Activated naive CD8-positive, alpha-beta T cell treated with anti-CD3 and anti-CD28 coated beads for 36 hours (primary cell): ENCODE measurements at regions not wholly inside any gene's neighbourhood (a gene's known extent, or its start where the extent isn't known, plus 50 kb on each side); places are given as distances from the start of the nearest gene placed in this dataset.

Experiments
- DNase-seq: peaks from one replicate; pipeline ENCODE4 v3.0.0; 2021
- H3K27ac Mint-ChIP-seq: one replicate; pipeline ENCODE4 v1.8.0; 2022; ENCODE audit warnings: mild to moderate bottlenecking, moderate library complexity, mixed read lengths
- H3K27me3 Mint-ChIP-seq: one replicate; pipeline ENCODE4 v1.8.0; 2022; ENCODE audit warnings: mild to moderate bottlenecking, mixed read lengths
- H3K36me3 Mint-ChIP-seq: one replicate; pipeline ENCODE4 v1.8.0; 2021; ENCODE audit warnings: mild to moderate bottlenecking, mixed read lengths
- H3K4me1 Mint-ChIP-seq: one replicate; pipeline ENCODE4 v1.8.0; 2021; ENCODE audit warnings: mixed read lengths
- H3K4me3 Mint-ChIP-seq: one replicate; pipeline ENCODE4 v1.8.0; 2022; ENCODE audit warnings: mild to moderate bottlenecking, moderate library complexity, mixed read lengths
- H3K9me3 Mint-ChIP-seq: one replicate; pipeline ENCODE4 v1.8.0; 2022; ENCODE audit warnings: mixed read lengths

- peaks cover 72% of the 10 kb centered on the region for H3K4me1 Mint-ChIP-seq
- peaks cover 48% of the 10 kb centered on the region for H3K36me3 Mint-ChIP-seq
- H3K27me3 Mint-ChIP-seq = no peaks in the 10 kb centered on the region
- no peak for DNase-seq
- H3K27ac Mint-ChIP-seq = peak overlapping the region; percentile 84
- peaks cover 14% of the 10 kb centered on the region for H3K9me3 Mint-ChIP-seq
- peak overlapping the region; percentile 0 for H3K4me3 Mint-ChIP-seq
Observed at GRCh38 chr7:131020759-131021261, 286.8 kb upstream of the KLF14 start.

GRCh38 chr7:131021460-131021859 lies 287.5 kb upstream of the KLF14 start:
- peaks cover 14% of the 10 kb centered on the region for H3K9me3 Mint-ChIP-seq
- H3K4me1 Mint-ChIP-seq = peaks cover 71% of the 10 kb centered on the region
- H3K27me3 Mint-ChIP-seq = no peaks in the 10 kb centered on the region
- no peak for DNase-seq
- peak overlapping the region; percentile 53 for H3K4me3 Mint-ChIP-seq
- peaks cover 51% of the 10 kb centered on the region for H3K36me3 Mint-ChIP-seq
- H3K27ac Mint-ChIP-seq = peak overlapping the region; percentile 84

- Mint-ChIP-seq H3K27ac (peak overlapping the region; percentile 84), H3K9me3 (peaks cover 14% of the 10 kb centered on the region), H3K27me3 (no peaks in the 10 kb centered on the region)
Observed at GRCh38 chr7:131021902-131022301, 287.9 kb upstream of the KLF14 start.

GRCh38 chr7:131026297-131027000 lies 292.4 kb upstream of the KLF14 start:
- Mint-ChIP-seq H3K36me3 (peaks cover 67% of the 10 kb centered on the region), H3K27me3 (no peaks in the 10 kb centered on the region), H3K9me3 (peaks cover 20% of the 10 kb centered on the region), H3K27ac (peak overlapping the region; percentile 84), H3K4me1 (peaks cover 79% of the 10 kb centered on the region), H3K4me3 (no peak overlapping the region)
- no peak for DNase-seq

More at GRCh38 chr7:131021902-131022301, 287.9 kb upstream of the KLF14 start:
- H3K36me3 Mint-ChIP-seq = peaks cover 54% of the 10 kb centered on the region
- H3K4me1 Mint-ChIP-seq = peaks cover 73% of the 10 kb centered on the region
- peak overlapping the region; percentile 53 for H3K4me3 Mint-ChIP-seq
- no peak for DNase-seq

GRCh38 chr7:131027287-131027773 lies 293.3 kb upstream of the KLF14 start:
- DNase-seq = no peak
- H3K9me3 Mint-ChIP-seq = peaks cover 19% of the 10 kb centered on the region
- peaks cover 65% of the 10 kb centered on the region for H3K36me3 Mint-ChIP-seq
- H3K4me1 Mint-ChIP-seq = peaks cover 80% of the 10 kb centered on the region
- no peaks in the 10 kb centered on the region for H3K27me3 Mint-ChIP-seq
- H3K27ac Mint-ChIP-seq = peak overlapping the region; percentile 84
- H3K4me3 Mint-ChIP-seq = peak overlapping the region; percentile 10

- Mint-ChIP-seq H3K4me3 (no peak overlapping the region), H3K4me1 (peaks cover 83% of the 10 kb centered on the region), H3K27me3 (no peaks in the 10 kb centered on the region), H3K27ac (peak overlapping the region; percentile 84), H3K36me3 (peaks cover 61% of the 10 kb centered on the region), H3K9me3 (peaks cover 14% of the 10 kb centered on the region)
- no peak for DNase-seq
Observed at GRCh38 chr7:131028295-131028694, 294.3 kb upstream of the KLF14 start.

- Mint-ChIP-seq H3K9me3 (peaks cover 9% of the 10 kb centered on the region), H3K4me3 (no peak overlapping the region), H3K27me3 (no peaks in the 10 kb centered on the region), H3K36me3 (peaks cover 60% of the 10 kb centered on the region), H3K27ac (peak overlapping the region; percentile 95), H3K4me1 (peaks cover 85% of the 10 kb centered on the region)
- DNase-seq = no peak
Observed at GRCh38 chr7:131029002-131029401, 295.0 kb upstream of the KLF14 start.

GRCh38 chr7:131031099-131031868 lies 296.4 kb upstream of the MKLN1 start:
- peaks cover 7% of the 10 kb centered on the region for H3K9me3 Mint-ChIP-seq
- peaks cover 60% of the 10 kb centered on the region for H3K36me3 Mint-ChIP-seq
- peak overlapping the region; percentile 51 for H3K4me3 Mint-ChIP-seq
- peaks cover 85% of the 10 kb centered on the region for H3K4me1 Mint-ChIP-seq
- H3K27ac Mint-ChIP-seq = peak overlapping the region; percentile 95
- no peaks in the 10 kb centered on the region for H3K27me3 Mint-ChIP-seq
- DNase-seq = no peak

- Mint-ChIP-seq H3K9me3 (peaks cover 7% of the 10 kb centered on the region), H3K36me3 (peaks cover 52% of the 10 kb centered on the region), H3K4me3 (no peak overlapping the region), H3K27me3 (no peaks in the 10 kb centered on the region), H3K4me1 (peaks cover 80% of the 10 kb centered on the region), H3K27ac (peak overlapping the region; percentile 95)
- no peak for DNase-seq
Observed at GRCh38 chr7:131032786-131033185, 294.9 kb upstream of the MKLN1 start.

GRCh38 chr7:131034166-131034881 lies 293.4 kb upstream of the MKLN1 start:
- H3K36me3 Mint-ChIP-seq = peaks cover 49% of the 10 kb centered on the region
- H3K27me3 Mint-ChIP-seq = no peaks in the 10 kb centered on the region
- DNase-seq = no peak
- peaks cover under 1% of the 10 kb centered on the region for H3K9me3 Mint-ChIP-seq
- peaks cover 78% of the 10 kb centered on the region for H3K4me1 Mint-ChIP-seq
- no peak overlapping the region for H3K4me3 Mint-ChIP-seq
- peak overlapping the region; percentile 21 for H3K27ac Mint-ChIP-seq

GRCh38 chr7:131035088-131035770 lies 292.4 kb upstream of the MKLN1 start:
- H3K27me3 Mint-ChIP-seq = no peaks in the 10 kb centered on the region
- no peak overlapping the region for H3K4me3 Mint-ChIP-seq
- H3K36me3 Mint-ChIP-seq = peaks cover 41% of the 10 kb centered on the region
- peaks cover 78% of the 10 kb centered on the region for H3K4me1 Mint-ChIP-seq
- H3K9me3 Mint-ChIP-seq = no peaks in the 10 kb centered on the region
- H3K27ac Mint-ChIP-seq = peak overlapping the region; percentile 38
- no peak for DNase-seq

GRCh38 chr7:131038153-131038552 lies 289.5 kb upstream of the MKLN1 start:
- Mint-ChIP-seq H3K27ac (peak overlapping the region; percentile 47), H3K4me3 (no peak overlapping the region), H3K9me3 (no peaks in the 10 kb centered on the region), H3K4me1 (peaks cover 71% of the 10 kb centered on the region), H3K27me3 (no peaks in the 10 kb centered on the region), H3K36me3 (peaks cover 30% of the 10 kb centered on the region)
- no peak for DNase-seq

GRCh38 chr7:131039355-131039762 lies 288.3 kb upstream of the MKLN1 start:
- H3K27ac Mint-ChIP-seq = peak overlapping the region; percentile 38
- H3K4me1 Mint-ChIP-seq = peaks cover 61% of the 10 kb centered on the region
- H3K4me3 Mint-ChIP-seq = no peak overlapping the region

GRCh38 chr7:131039836-131040235 lies 287.8 kb upstream of the MKLN1 start:
- Mint-ChIP-seq H3K4me1 (peaks cover 58% of the 10 kb centered on the region), H3K27ac (peak overlapping the region; percentile 56), H3K9me3 (no peaks in the 10 kb centered on the region), H3K27me3 (no peaks in the 10 kb centered on the region), H3K4me3 (peak overlapping the region; percentile 20), H3K36me3 (peaks cover 24% of the 10 kb centered on the region)
- DNase-seq = no peak

More at GRCh38 chr7:131039355-131039762, 288.3 kb upstream of the MKLN1 start:
- DNase-seq = no peak
- no peaks in the 10 kb centered on the region for H3K9me3 Mint-ChIP-seq
- H3K27me3 Mint-ChIP-seq = no peaks in the 10 kb centered on the region
- H3K36me3 Mint-ChIP-seq = peaks cover 22% of the 10 kb centered on the region
